GM12878 (cell line): ENCODE measurements at regions not wholly inside any gene's neighbourhood (a gene's known extent, or its start where the extent isn't known, plus 50 kb on each side); places are given as distances from the start of the nearest gene placed in this dataset.

Experiments used
- ATAC-seq: fragments of 200-7000 bp; cut with Tn5 transposase; 3 replicates; pipeline ENCODE4 v1.9.1; 2020; ENCODE audit warnings: mild to moderate bottlenecking, moderate library complexity
- BruUV-seq: library from RNA; stranded (reverse); fragments of 400-500 nt; replicated peaks from 2 replicates; lab custom pipeline; 2021; lab: Mats Ljungman, UMichigan
- CTCF ChIA-PET: fragments of 300-600 bp; sonication (Branson Sonifier 250); formaldehyde crosslinking; extraction: SDS; loops from one replicate; lab custom pipeline; 2021; ENCODE audit warnings: inconsistent platforms; lab: Yijun Ruan, JAX
- POLR2A ChIA-PET: fragments of 350-600 bp; formaldehyde crosslinking; extraction: SDS; loops from one replicate; lab custom pipeline; 2021; ENCODE audit warnings: inconsistent platforms; lab: Charles Lee
- RAD21 ChIA-PET: fragments of 300-600 bp; sonication (Branson Sonifier 250); formaldehyde crosslinking; loops from one replicate; lab custom pipeline; 2023; ENCODE audit warnings: antibody characterized with exemption; ENCODE audit not compliant: unreplicated experiment; lab: Charles Lee
- SMC1A ChIA-PET: fragments of 300-600 bp; sonication (Branson Sonifier 250); formaldehyde crosslinking; loops from one replicate; lab custom pipeline; 2023; ENCODE audit not compliant: unreplicated experiment, uncharacterized antibody; lab: Charles Lee
- DNase-seq: peaks from one replicate; pipeline ENCODE4 v3.0.0-alpha.2; 2011; ENCODE audit warnings: low read depth, low spot score
- FAIRE-seq: peaks from 3 replicates; lab custom pipeline; 2011; peaks lifted over from hg19 to GRCh38; lab: Jason Lieb, UNC
- H2AFZ ChIP-seq: 2 replicates; pipeline ENCODE4 v1.6.0; 2011; ENCODE audit warnings: low read depth, low read length, control low read depth; ENCODE audit not compliant: control insufficient read depth
- H3K27ac ChIP-seq: 2 replicates; pipeline ENCODE4 v1.5.1; 2011; ENCODE audit warnings: control low read depth; ENCODE audit not compliant: control insufficient read depth, insufficient read depth
- H3K27me3 ChIP-seq, 2 experiments: replicated peaks in 1 of 2; 2 replicates each; pipeline versions ENCODE4 v1.6.0 to v1.6.1; 2011; ENCODE audit warnings: low read length in 1 of 2; ENCODE audit not compliant: control insufficient read depth in 2 of 2, insufficient read depth in 2 of 2
- H3K36me3 ChIP-seq, 2 experiments: 2 replicates each; pipeline ENCODE4 v1.5.1; 2011; ENCODE audit warnings: low read length in 1 of 2; ENCODE audit not compliant: control insufficient read depth in 2 of 2, insufficient read depth in 2 of 2
- H3K4me1 ChIP-seq: 2 replicates; pipeline ENCODE4 v1.6.1; 2011; ENCODE audit warnings: mild to moderate bottlenecking, low read length, moderate library complexity, mixed read lengths; ENCODE audit not compliant: control insufficient read depth, insufficient read depth
- H3K4me2 ChIP-seq: 2 replicates; pipeline ENCODE4 v1.6.0; 2011; ENCODE audit warnings: control low read depth; ENCODE audit not compliant: control insufficient read depth, insufficient read depth
- H3K4me3 ChIP-seq: fragments of 200-600 bp; sonication (generic); 2 replicates; pipeline ENCODE4 v1.5.1; 2016
- H3K79me2 ChIP-seq: 2 replicates; pipeline ENCODE4 v1.6.0; 2011; ENCODE audit warnings: low read length; ENCODE audit not compliant: control insufficient read depth, insufficient read depth
- H3K9ac ChIP-seq: 2 replicates; pipeline ENCODE4 v1.8.0; 2011; ENCODE audit warnings: low read length, control low read depth, mixed read lengths; ENCODE audit not compliant: control insufficient read depth, insufficient read depth
- H3K9me3 ChIP-seq: replicated peaks from 3 replicates; pipeline ENCODE4 v1.5.1; 2011; ENCODE audit warnings: mild to moderate bottlenecking, low read length; ENCODE audit not compliant: control insufficient read depth, insufficient read depth
- H4K20me1 ChIP-seq: 2 replicates; pipeline ENCODE4 v1.6.0; 2011; ENCODE audit not compliant: control insufficient read depth, insufficient read depth
- ASH2L ChIP-seq: fragments of 300-600, 200-600 bp; sonication (generic); IDR thresholded peaks from 2 replicates; pipeline ENCODE4 v1.6.1; 2017; ENCODE audit warnings: low read depth, mild to moderate bottlenecking, borderline replicate concordance
- CEBPZ ChIP-seq: fragments of 150-350 bp; IDR thresholded peaks from 2 replicates; pipeline ENCODE4 v1.6.1; 2016; ENCODE audit warnings: low read depth, low read length
- E2F4 ChIP-seq: IDR thresholded peaks from 2 replicates; pipeline ENCODE4 v1.6.1; 2012; ENCODE audit warnings: low read depth, low read length, improper control_type of control experiment
- EED ChIP-seq: sonication (generic); IDR thresholded peaks from 2 replicates; pipeline ENCODE4 v1.6.1; 2016; ENCODE audit warnings: antibody characterized with exemption, low read depth
- GABPA ChIP-seq: IDR thresholded peaks from 2 replicates; pipeline ENCODE4 v1.6.1; 2014; ENCODE audit warnings: antibody characterized with exemption, low read depth, mild to moderate bottlenecking, inconsistent platforms
- IRF3 ChIP-seq: fragments of 450-650 bp; IDR thresholded peaks from 2 replicates; pipeline ENCODE4 v1.6.1; 2014; ENCODE audit warnings: mild to moderate bottlenecking
- JUND ChIP-seq: IDR thresholded peaks from 2 replicates; pipeline ENCODE4 v1.6.1; 2012; ENCODE audit warnings: low read depth, mild to moderate bottlenecking, low read length, improper control_type of control experiment, moderate library complexity
- KLF5 ChIP-seq: fragments of 450-650 bp; IDR thresholded peaks from 2 replicates; pipeline ENCODE4 v1.6.1; 2014; ENCODE audit warnings: mild to moderate bottlenecking; ENCODE audit not compliant: partially characterized antibody
- MAX ChIP-seq: IDR thresholded peaks from 2 replicates; pipeline ENCODE4 v1.6.1; 2012; ENCODE audit warnings: low read depth, low read length, improper control_type of control experiment
- MEF2A ChIP-seq: IDR thresholded peaks from 2 replicates; pipeline ENCODE4 v1.6.1; 2011; ENCODE audit warnings: low read depth, mild to moderate bottlenecking, low read length, moderate library complexity; ENCODE audit not compliant: insufficient read depth
- MLLT1 ChIP-seq: fragments of 450-650 bp; IDR thresholded peaks from 2 replicates; pipeline ENCODE4 v1.6.1; 2016; ENCODE audit warnings: mild to moderate bottlenecking
- NR2F1 ChIP-seq: fragments of 450-650 bp; conservative IDR thresholded peaks from 2 replicates; pipeline ENCODE4 v1.6.1; 2017; ENCODE audit warnings: mild to moderate bottlenecking
- PKNOX1 ChIP-seq: fragments of 450-650 bp; IDR thresholded peaks from 2 replicates; pipeline ENCODE4 v1.6.1; 2016; ENCODE audit warnings: mild to moderate bottlenecking
- PML ChIP-seq: IDR thresholded peaks from 2 replicates; pipeline ENCODE4 v1.6.1; 2012; ENCODE audit warnings: low read length, inconsistent platforms
- WRNIP1 ChIP-seq: IDR thresholded peaks from 2 replicates; pipeline ENCODE4 v1.6.1; 2011; ENCODE audit warnings: low read depth, low read length, improper control_type of control experiment, borderline replicate concordance
- WGBS: methylation state at CpG from one replicate; pipeline ENCODE4 v1.1.6; 2016; ENCODE audit warnings: low lambda C conversion rate; ENCODE audit not compliant: insufficient replicate concordance, insufficient coverage; ENCODE audit errors: missing lambda C conversion rate; 5-methylcytosine and 5-hydroxymethylcytosine counted together
- in situ Hi-C: fragments of 300-500 bp; cut with MboI; formaldehyde crosslinking; loops from 9 replicates; pipeline ENCODE4 v1.14.3; 2018; ENCODE audit warnings: mixed read lengths
- intact Hi-C: fragments of 100-400 bp; cut with micrococcal nuclease; formaldehyde crosslinking; loops from one replicate; pipeline ENCODE4 v1.14.2; 2022; ENCODE audit not compliant: unreplicated experiment

GRCh38 chr2:8027387-8027786 lies 654.5 kb upstream of the ID2 start:
- H3K4me1 ChIP-seq: peaks cover 9% of the 10 kb centered on the region
- no peak for ATAC-seq

More at GRCh38 chr2:8027387-8027786, 654.5 kb upstream of the ID2 start:
- no peaks in the 10 kb centered on the region for H3K27me3 ChIP-seq
- BruUV-seq: no TSS peak
- TF ChIP-seq PML (no peak), MLLT1 (no peak), IRF3 (no peak), E2F4 (no peak), WRNIP1 (no peak), GABPA (no peak), EED (no peak), KLF5 (no peak), NR2F1 (no peak), MEF2A (no peak), CEBPZ (no peak), MAX (no peak), JUND (no peak), PKNOX1 (no peak), ASH2L (no peak)
- ChIA-PET RAD21 (no interaction called here), CTCF (no interaction called here), SMC1A (interaction anchor here (1.3 kb wide), 1 partner anchor 11 kb away, joined by 4 read pairs; no protein-coding TSS in a partner anchor), POLR2A (no interaction called here)
- H3K4me3 ChIP-seq: no peak overlapping the region
- no peak overlapping the region for H2AFZ ChIP-seq
- no peaks in the 10 kb centered on the region for H3K79me2 ChIP-seq
- WGBS: 42% methylated on average over 11 of the region's 11 CpGs
- in situ Hi-C loops: no loop called here
- no peak for FAIRE-seq
- H4K20me1 ChIP-seq: no peaks in the 10 kb centered on the region
- no peak overlapping the region for H3K9ac ChIP-seq
- intact Hi-C loops: no loop called here
- no peaks in the 10 kb centered on the region for H3K36me3 ChIP-seq
- no peak overlapping the region for H3K27ac ChIP-seq
- no peak overlapping the region for H3K4me2 ChIP-seq
- no peak for DNase-seq
- H3K9me3 ChIP-seq: peaks cover 9% of the 10 kb centered on the region
